ENCODE measurements at regions not wholly inside any gene's neighbourhood (a gene's known extent, or its start where the extent isn't known, plus 50 kb on each side); places are given as distances from the start of the nearest gene placed in this dataset.

DNA sequence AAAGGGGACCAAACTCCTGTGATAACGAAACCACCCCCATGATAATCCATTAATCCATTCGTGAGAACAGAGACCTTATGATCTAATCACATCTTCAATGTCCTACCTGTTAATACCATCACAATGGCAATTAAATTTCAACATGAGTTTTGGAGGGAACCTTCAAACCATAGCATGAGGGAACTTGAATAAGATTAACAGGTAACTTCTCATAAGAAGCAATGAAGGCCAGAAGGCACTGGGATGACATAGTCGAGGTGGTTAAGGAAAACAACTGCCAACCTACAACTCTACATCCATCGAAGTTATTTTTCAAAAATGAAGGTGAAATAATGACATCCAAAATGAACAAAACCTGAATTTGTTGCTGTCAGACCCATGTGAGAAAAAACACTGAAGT lies 478.9 kb downstream of the EDEM1 start:
- Histone ChIP-seq H3K4me1 (ENCODE audit: insufficient read depth, low read length, poor library complexity, severe bottlenecking) (no peaks in the 10 kb centered on the region), H3K27me3 (ENCODE audit: insufficient read depth, low read length, poor library complexity, severe bottlenecking) (no peaks in the 10 kb centered on the region), H3K4me3 (ENCODE audit: low read length, poor library complexity, severe bottlenecking) (no peak overlapping the region), H3K9ac (ENCODE audit: low read depth, low read length, poor library complexity, severe bottlenecking) (no peak overlapping the region), H4K20me1 (ENCODE audit: insufficient read depth, low read length, poor library complexity, severe bottlenecking) (no peaks in the 10 kb centered on the region), H3K79me2 (ENCODE audit: insufficient read depth, low read length) (no peaks in the 10 kb centered on the region), H3K9me3 (ENCODE audit: insufficient read depth, low read depth, low read length) (peaks cover 5% of the 10 kb centered on the region; the same call in 1 of the 2 replicates), H3K36me3 (ENCODE audit: insufficient read depth, low read length) (no peaks in the 10 kb centered on the region), H3K9me2 (replicated peaks; ENCODE audit: low read depth, low read length) (no peaks in the 10 kb centered on the region), H3F3A (ENCODE audit: low read depth) (no peaks in the 10 kb centered on the region), H3K4me2 (ENCODE audit: low read depth, low read length, poor library complexity, severe bottlenecking) (no peak overlapping the region), H2AFZ (ENCODE audit: low read length) (no peak overlapping the region)
- TF ChIP-seq EZH2phosphoT487 (IDR thresholded peaks at IDR 0.05; ENCODE audit: borderline replicate concordance): no peak
- TF ChIP-seq, protein P1, sequence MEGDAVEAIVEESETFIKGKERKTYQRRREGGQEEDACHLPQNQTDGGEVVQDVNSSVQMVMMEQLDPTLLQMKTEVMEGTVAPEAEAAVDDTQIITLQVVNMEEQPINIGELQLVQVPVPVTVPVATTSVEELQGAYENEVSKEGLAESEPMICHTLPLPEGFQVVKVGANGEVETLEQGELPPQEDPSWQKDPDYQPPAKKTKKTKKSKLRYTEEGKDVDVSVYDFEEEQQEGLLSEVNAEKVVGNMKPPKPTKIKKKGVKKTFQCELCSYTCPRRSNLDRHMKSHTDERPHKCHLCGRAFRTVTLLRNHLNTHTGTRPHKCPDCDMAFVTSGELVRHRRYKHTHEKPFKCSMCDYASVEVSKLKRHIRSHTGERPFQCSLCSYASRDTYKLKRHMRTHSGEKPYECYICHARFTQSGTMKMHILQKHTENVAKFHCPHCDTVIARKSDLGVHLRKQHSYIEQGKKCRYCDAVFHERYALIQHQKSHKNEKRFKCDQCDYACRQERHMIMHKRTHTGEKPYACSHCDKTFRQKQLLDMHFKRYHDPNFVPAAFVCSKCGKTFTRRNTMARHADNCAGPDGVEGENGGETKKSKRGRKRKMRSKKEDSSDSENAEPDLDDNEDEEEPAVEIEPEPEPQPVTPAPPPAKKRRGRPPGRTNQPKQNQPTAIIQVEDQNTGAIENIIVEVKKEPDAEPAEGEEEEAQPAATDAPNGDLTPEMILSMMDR (conservative IDR thresholded peaks at IDR 0.05; ENCODE audit: low read length): no peak

GRCh38 chr3:5673521-5673920 lies 486.0 kb downstream of the EDEM1 start:
- Histone ChIP-seq H3K9me2 (replicated peaks; ENCODE audit: low read depth, low read length) (no peaks in the 10 kb centered on the region), H3K4me3 (ENCODE audit: low read length, poor library complexity, severe bottlenecking) (no peak overlapping the region), H4K20me1 (ENCODE audit: insufficient read depth, low read length, poor library complexity, severe bottlenecking) (no peaks in the 10 kb centered on the region), H3F3A (ENCODE audit: low read depth) (no peaks in the 10 kb centered on the region), H2AFZ (ENCODE audit: low read length) (no peak overlapping the region), H3K9ac (ENCODE audit: low read depth, low read length, poor library complexity, severe bottlenecking) (no peak overlapping the region), H3K9me3 (ENCODE audit: insufficient read depth, low read depth, low read length) (no peaks in the 10 kb centered on the region), H3K4me2 (ENCODE audit: low read depth, low read length, poor library complexity, severe bottlenecking) (no peak overlapping the region), H3K79me2 (ENCODE audit: insufficient read depth, low read length) (no peaks in the 10 kb centered on the region), H3K36me3 (ENCODE audit: insufficient read depth, low read length) (no peaks in the 10 kb centered on the region), H3K4me1 (ENCODE audit: insufficient read depth, low read length, poor library complexity, severe bottlenecking) (no peaks in the 10 kb centered on the region), H3K27me3 (ENCODE audit: insufficient read depth, low read length, poor library complexity, severe bottlenecking) (no peaks in the 10 kb centered on the region)
- no peak for TF ChIP-seq EZH2phosphoT487 (IDR thresholded peaks at IDR 0.05; ENCODE audit: borderline replicate concordance)
- TF ChIP-seq, protein P1 (conservative IDR thresholded peaks at IDR 0.05; ENCODE audit: low read length): no peak

DNA sequence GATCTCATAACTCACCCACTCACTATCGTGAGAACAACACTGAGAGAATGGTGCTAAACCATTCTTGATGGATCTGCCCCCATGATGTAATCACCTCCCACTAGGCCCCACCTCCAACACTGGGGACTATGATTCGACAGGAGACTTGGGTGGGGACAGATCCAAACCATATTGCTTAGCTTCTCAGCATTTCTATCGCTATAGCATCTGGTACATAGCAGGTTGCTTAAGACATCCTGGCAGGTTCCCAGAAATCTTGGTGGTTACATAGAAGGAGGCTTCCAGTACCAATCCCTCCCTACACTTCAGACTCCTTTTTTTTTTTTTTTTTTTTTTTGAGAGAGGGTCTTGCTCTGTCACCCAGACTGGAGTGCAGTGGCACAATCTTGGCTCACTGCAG lies 487.8 kb downstream of the EDEM1 start:
- Histone ChIP-seq H3K27me3 (ENCODE audit: insufficient read depth, low read length, poor library complexity, severe bottlenecking) (no peaks in the 10 kb centered on the region), H3K4me1 (ENCODE audit: insufficient read depth, low read length, poor library complexity, severe bottlenecking) (no peaks in the 10 kb centered on the region), H3F3A (ENCODE audit: low read depth) (no peaks in the 10 kb centered on the region), H3K9ac (ENCODE audit: low read depth, low read length, poor library complexity, severe bottlenecking) (no peak overlapping the region), H3K4me3 (ENCODE audit: low read length, poor library complexity, severe bottlenecking) (no peak overlapping the region), H3K79me2 (ENCODE audit: insufficient read depth, low read length) (no peaks in the 10 kb centered on the region), H3K4me2 (ENCODE audit: low read depth, low read length, poor library complexity, severe bottlenecking) (no peak overlapping the region), H3K9me3 (ENCODE audit: insufficient read depth, low read depth, low read length) (no peaks in the 10 kb centered on the region), H4K20me1 (ENCODE audit: insufficient read depth, low read length, poor library complexity, severe bottlenecking) (no peaks in the 10 kb centered on the region), H3K9me2 (replicated peaks; ENCODE audit: low read depth, low read length) (no peaks in the 10 kb centered on the region), H3K36me3 (ENCODE audit: insufficient read depth, low read length) (no peaks in the 10 kb centered on the region), H2AFZ (ENCODE audit: low read length) (no peak overlapping the region)
- no peak for TF ChIP-seq EZH2phosphoT487 (IDR thresholded peaks at IDR 0.05; ENCODE audit: borderline replicate concordance)
- TF ChIP-seq, protein P1 (conservative IDR thresholded peaks at IDR 0.05; ENCODE audit: low read length): no peak

All from Loucy (cell line).